Ishikawa (cell line): ENCODE measurements at regions not wholly inside any gene's neighbourhood (a gene's known extent, or its start where the extent isn't known, plus 50 kb on each side); places are given as distances from the start of the nearest gene placed in this dataset.

ENCODE experiments used
- EGR1 ChIP-seq: IDR thresholded peaks from 2 replicates; pipeline ENCODE4 v1.6.1; 2012
- FOXM1 ChIP-seq: IDR thresholded peaks from 2 replicates; pipeline ENCODE4 v1.6.1; 2012; ENCODE audit warnings: low read depth, borderline replicate concordance
- NFIC ChIP-seq: IDR thresholded peaks from 2 replicates; pipeline ENCODE4 v1.6.1; 2012
- TF ChIP-seq, protein P1 (sequence below): IDR thresholded peaks from 2 replicates; pipeline ENCODE4 v1.6.1; 2012
- TF ChIP-seq, protein P2 (sequence below): IDR thresholded peaks from 2 replicates; pipeline ENCODE4 v1.6.1; 2012
- TF ChIP-seq, protein P3 (sequence below): IDR thresholded peaks from 2 replicates; pipeline ENCODE4 v1.6.1; 2012; ENCODE audit warnings: low read depth, mild to moderate bottlenecking

DNA sequence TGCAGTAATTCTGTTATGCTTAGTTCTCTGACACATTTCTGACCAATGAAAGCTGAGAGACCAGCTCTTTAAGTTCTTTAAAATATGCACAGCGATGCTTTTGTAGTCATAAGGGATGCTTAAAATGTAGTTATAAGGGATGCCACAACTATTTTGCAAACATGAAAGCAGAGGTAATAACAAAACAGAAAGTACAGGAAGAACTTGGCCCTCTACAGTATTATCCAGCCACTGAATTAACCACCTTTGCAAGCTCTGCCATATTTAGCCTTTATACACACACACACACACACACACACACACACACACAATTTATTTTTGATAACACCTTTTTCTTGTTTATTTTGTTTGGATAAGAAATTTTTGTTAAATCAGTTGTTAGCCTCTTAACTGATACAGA, 590.0 kb downstream of the FAT4 start:
- TF ChIP-seq FOXM1: no peak
- TF ChIP-seq, protein P1, sequence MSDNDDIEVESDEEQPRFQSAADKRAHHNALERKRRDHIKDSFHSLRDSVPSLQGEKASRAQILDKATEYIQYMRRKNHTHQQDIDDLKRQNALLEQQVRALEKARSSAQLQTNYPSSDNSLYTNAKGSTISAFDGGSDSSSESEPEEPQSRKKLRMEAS: no peak
- TF ChIP-seq EGR1: no peak
- TF ChIP-seq, protein P2, sequence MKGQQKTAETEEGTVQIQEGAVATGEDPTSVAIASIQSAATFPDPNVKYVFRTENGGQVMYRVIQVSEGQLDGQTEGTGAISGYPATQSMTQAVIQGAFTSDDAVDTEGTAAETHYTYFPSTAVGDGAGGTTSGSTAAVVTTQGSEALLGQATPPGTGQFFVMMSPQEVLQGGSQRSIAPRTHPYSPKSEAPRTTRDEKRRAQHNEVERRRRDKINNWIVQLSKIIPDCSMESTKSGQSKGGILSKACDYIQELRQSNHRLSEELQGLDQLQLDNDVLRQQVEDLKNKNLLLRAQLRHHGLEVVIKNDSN: no peak
- TF ChIP-seq, protein P3, sequence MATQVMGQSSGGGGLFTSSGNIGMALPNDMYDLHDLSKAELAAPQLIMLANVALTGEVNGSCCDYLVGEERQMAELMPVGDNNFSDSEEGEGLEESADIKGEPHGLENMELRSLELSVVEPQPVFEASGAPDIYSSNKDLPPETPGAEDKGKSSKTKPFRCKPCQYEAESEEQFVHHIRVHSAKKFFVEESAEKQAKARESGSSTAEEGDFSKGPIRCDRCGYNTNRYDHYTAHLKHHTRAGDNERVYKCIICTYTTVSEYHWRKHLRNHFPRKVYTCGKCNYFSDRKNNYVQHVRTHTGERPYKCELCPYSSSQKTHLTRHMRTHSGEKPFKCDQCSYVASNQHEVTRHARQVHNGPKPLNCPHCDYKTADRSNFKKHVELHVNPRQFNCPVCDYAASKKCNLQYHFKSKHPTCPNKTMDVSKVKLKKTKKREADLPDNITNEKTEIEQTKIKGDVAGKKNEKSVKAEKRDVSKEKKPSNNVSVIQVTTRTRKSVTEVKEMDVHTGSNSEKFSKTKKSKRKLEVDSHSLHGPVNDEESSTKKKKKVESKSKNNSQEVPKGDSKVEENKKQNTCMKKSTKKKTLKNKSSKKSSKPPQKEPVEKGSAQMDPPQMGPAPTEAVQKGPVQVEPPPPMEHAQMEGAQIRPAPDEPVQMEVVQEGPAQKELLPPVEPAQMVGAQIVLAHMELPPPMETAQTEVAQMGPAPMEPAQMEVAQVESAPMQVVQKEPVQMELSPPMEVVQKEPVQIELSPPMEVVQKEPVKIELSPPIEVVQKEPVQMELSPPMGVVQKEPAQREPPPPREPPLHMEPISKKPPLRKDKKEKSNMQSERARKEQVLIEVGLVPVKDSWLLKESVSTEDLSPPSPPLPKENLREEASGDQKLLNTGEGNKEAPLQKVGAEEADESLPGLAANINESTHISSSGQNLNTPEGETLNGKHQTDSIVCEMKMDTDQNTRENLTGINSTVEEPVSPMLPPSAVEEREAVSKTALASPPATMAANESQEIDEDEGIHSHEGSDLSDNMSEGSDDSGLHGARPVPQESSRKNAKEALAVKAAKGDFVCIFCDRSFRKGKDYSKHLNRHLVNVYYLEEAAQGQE: no peak
- TF ChIP-seq NFIC: no peak
